Right atrium auricular region (tissue), 2 donors: ENCODE measurements at regions not wholly inside any gene's neighbourhood (a gene's known extent, or its start where the extent isn't known, plus 50 kb on each side); places are given as distances from the start of the nearest gene placed in this dataset.

Experiments used
- DNase-seq: peaks from one replicate; pipeline ENCODE4 v3.0.0-alpha.2; 2019; ENCODE audit warnings: low spot score
- H3K27ac ChIP-seq, 2 donors: fragments of 200-600 bp; sonication (generic); 1 replicate in 1 of 2; 2 replicates in 1 of 2; pipeline ENCODE4 v1.5.1; 2016 to 2019
- H3K27me3 ChIP-seq, 2 donors: fragments of 200-600 bp; sonication (generic); one replicate each; pipeline versions ENCODE4 v1.5.1 to v1.6.0; 2017 to 2019
- H3K36me3 ChIP-seq: fragments of 200-600 bp; sonication (generic); one replicate; pipeline ENCODE4 v1.5.1; 2016
- H3K4me1 ChIP-seq, 2 donors: fragments of 200-600 bp; sonication (generic); one replicate each; pipeline versions ENCODE4 v1.5.1 to v1.6.0; 2017 to 2019
- H3K4me3 ChIP-seq, 2 donors: fragments of 200-600 bp; sonication (generic); 1 replicate in 1 of 2; 2 replicates in 1 of 2; pipeline ENCODE4 v1.5.1; 2017 to 2019; ENCODE audit warnings: mild to moderate bottlenecking in 1 of 2, moderate library complexity in 1 of 2
- H3K9me3 ChIP-seq, 2 donors: fragments of 200-600 bp; sonication (generic); one replicate each; pipeline ENCODE4 v1.5.1; 2019
- TF ChIP-seq, protein P1 (sequence below), 2 donors: fragments of 200-600 bp; sonication (generic); IDR thresholded peaks; one replicate each; pipeline ENCODE4 v1.5.1; 2019; ENCODE audit warnings: antibody characterized with exemption in 2 of 2

DNA sequence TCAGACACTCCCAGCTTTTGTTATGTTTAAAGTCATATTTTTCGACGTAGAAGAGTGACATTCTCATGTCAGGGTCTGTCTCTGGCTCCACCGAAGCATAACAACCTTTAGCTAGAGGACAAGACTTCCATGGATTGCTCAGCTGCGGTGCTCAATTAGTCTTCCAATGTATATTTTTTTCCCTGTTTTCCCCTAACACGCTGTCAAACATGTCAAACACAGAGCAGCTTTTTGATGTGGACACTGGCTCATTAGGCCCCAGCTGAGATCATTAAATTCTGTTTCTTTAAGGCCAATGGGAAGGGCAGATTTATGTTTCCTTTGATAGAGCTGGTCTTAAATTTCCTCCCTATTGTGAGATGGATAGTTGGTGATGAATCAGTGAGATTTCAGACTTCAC is 525.4 kb downstream of the PIK3C3 start:
- no peak for DNase-seq
- Histone ChIP-seq H3K27ac (no peak overlapping the region), H3K4me1 (no peaks in the 10 kb centered on the region), H3K9me3 (peaks cover 0 to 4% of the 10 kb centered on the region in 2 donors), H3K36me3 (no peaks in the 10 kb centered on the region), H3K27me3 (no peaks in the 10 kb centered on the region), H3K4me3 (no peak overlapping the region)
- TF ChIP-seq, protein P1, sequence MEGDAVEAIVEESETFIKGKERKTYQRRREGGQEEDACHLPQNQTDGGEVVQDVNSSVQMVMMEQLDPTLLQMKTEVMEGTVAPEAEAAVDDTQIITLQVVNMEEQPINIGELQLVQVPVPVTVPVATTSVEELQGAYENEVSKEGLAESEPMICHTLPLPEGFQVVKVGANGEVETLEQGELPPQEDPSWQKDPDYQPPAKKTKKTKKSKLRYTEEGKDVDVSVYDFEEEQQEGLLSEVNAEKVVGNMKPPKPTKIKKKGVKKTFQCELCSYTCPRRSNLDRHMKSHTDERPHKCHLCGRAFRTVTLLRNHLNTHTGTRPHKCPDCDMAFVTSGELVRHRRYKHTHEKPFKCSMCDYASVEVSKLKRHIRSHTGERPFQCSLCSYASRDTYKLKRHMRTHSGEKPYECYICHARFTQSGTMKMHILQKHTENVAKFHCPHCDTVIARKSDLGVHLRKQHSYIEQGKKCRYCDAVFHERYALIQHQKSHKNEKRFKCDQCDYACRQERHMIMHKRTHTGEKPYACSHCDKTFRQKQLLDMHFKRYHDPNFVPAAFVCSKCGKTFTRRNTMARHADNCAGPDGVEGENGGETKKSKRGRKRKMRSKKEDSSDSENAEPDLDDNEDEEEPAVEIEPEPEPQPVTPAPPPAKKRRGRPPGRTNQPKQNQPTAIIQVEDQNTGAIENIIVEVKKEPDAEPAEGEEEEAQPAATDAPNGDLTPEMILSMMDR (IDR thresholded peaks at IDR 0.05) = no peak

DNA sequence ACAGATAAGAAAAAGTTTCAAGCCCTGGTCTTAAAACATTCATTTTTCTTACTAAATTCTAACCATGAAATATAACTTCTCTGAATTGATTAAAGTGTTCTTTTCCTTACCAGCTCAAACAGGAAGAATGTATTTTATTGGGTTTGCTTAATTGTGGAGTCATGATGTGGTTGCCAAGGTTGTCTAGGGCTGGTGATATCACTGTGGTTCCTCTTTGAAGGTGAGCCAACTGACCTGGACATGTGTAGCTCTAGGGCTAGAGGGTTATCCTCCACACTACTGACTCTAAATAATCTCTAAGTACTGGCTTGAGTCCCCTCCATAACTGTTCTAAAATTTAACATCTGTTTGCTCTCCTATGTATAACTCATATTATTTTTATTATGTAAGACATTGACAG is 529.6 kb downstream of the PIK3C3 start:
- no peaks in the 10 kb centered on the region for H3K4me1 ChIP-seq
- no peaks in the 10 kb centered on the region for H3K36me3 ChIP-seq
- peaks cover 0 to 11% of the 10 kb centered on the region in 2 donors for H3K9me3 ChIP-seq
- TF ChIP-seq, protein P1 (IDR thresholded peaks at IDR 0.05) = no peak
- H3K27me3 ChIP-seq = no peaks in the 10 kb centered on the region
- no peak for DNase-seq
- H3K27ac ChIP-seq = no peak overlapping the region
- no peak overlapping the region for H3K4me3 ChIP-seq

DNA sequence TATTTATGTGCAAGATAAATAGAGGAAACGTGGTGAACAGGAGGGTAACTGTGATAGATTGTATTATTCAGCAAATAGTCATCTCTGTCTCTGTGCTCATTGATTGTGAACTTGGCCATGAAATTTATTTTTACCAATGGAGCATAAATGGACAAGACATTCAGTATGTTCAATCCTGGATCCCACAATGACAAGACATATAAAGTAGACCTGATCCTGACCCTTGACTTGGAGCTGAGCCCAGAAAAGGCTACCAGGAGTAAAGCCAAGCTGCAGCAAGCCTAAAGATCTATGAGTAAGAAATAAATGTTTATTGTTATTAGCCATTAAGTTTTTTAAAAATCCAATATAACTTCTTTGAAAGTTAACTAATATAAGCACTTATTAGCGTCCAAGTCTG is 531.2 kb downstream of the PIK3C3 start:
- Histone ChIP-seq H3K27me3 (no peaks in the 10 kb centered on the region), H3K9me3 (peaks cover 0 to 11% of the 10 kb centered on the region in 2 donors), H3K4me1 (no peaks in the 10 kb centered on the region), H3K27ac (no peak overlapping the region), H3K4me3 (no peak overlapping the region), H3K36me3 (no peaks in the 10 kb centered on the region)
- TF ChIP-seq, protein P1 (IDR thresholded peaks at IDR 0.05) = no peak
- DNase-seq = no peak

DNA sequence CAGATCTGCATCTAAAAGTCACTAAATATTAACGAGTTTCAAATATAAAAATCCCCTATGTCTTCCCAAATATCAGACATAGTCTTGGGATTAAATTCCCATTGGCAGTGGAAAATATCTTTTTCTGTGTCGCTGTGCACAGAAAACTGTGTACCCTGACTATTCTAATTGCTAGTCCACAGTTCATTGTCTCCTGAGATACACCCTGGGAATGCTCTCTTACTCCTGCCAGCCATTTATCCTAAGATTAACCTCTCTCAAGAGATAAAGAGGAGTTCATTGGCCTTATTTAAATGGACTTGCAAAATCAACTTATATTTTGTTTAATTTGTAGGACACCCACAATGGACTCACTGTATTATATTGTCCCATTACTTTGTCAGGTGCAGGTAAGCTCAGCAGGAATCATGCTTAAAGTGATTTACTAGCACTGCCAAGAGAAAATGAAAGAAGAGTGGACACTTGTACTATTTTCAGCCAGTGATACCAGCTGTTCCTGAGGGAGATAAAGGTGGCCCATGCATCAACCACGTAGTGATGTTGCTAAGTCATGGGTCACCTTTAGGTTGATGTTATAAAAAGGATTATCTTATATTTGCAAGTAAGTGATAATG is 553.8 kb downstream of the PIK3C3 start:
- Histone ChIP-seq H3K9me3 (no peaks in the 10 kb centered on the region), H3K4me1 (no peaks in the 10 kb centered on the region), H3K4me3 (no peak overlapping the region), H3K27me3 (no peaks in the 10 kb centered on the region), H3K36me3 (no peaks in the 10 kb centered on the region), H3K27ac (no peak overlapping the region)
- TF ChIP-seq, protein P1 (IDR thresholded peaks at IDR 0.05) = no peak
- no peak for DNase-seq

DNA sequence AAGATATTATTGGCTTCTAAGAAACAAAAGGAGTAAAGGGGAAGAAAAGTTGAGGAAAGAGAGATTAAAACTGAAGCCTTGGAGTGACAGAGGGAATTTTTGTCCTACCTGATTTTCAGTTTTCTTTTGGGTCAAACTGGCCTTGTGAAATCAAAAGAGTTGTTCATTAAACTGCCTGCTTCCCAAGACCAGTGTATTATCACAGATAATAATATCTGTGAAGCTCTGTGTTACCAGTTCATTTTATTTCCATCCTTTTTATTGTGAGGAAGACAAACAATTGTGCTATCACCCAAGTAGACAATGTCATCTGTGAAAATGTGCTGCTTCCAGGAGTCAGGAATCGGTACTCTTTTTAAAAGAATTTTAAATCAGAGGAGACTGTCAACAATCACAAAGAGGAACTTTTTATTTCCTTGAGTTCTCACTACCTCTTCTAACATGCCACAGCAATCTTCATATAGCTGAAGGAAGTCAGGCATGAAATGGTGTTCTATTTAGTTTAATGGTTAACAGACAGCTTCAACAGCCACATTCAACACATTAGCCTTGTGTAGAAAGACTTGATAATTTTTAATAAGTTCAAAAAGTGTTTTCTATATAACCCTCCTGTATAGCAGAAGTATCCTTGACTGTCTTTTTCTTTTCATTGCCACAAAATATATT is 554.8 kb downstream of the PIK3C3 start:
- Histone ChIP-seq H3K4me1 (no peaks in the 10 kb centered on the region), H3K27ac (no peak overlapping the region), H3K36me3 (no peaks in the 10 kb centered on the region), H3K9me3 (no peaks in the 10 kb centered on the region), H3K27me3 (no peaks in the 10 kb centered on the region), H3K4me3 (no peak overlapping the region)
- TF ChIP-seq, protein P1 (IDR thresholded peaks at IDR 0.05) = no peak
- no peak for DNase-seq

DNA sequence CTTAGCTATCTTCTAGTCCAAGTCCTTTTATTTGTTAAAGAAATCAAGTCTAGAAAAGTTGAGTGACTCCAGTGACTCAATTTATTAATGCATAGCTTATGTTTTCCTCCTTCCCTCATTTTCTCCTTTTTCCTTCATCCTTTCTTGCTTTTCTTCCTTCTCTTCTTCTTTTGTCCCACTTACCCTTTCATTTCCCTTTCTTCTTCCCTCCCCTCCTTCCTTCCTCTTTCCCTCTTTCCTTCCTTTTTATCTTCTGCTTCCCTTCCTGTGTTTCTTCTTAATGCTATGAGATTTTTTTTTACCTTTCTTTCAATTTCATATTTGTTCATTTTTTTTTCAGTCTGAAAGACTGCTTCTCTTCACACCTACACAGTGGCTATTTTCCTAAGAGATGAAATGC is 555.5 kb downstream of the PIK3C3 start:
- no peaks in the 10 kb centered on the region for H3K36me3 ChIP-seq
- TF ChIP-seq, protein P1 (IDR thresholded peaks at IDR 0.05) = no peak
- H3K27ac ChIP-seq = no peak overlapping the region
- DNase-seq = no peak
- no peak overlapping the region for H3K4me3 ChIP-seq
- no peaks in the 10 kb centered on the region for H3K4me1 ChIP-seq
- no peaks in the 10 kb centered on the region for H3K27me3 ChIP-seq
- H3K9me3 ChIP-seq = no peaks in the 10 kb centered on the region
